KMS-11 (cell line): ENCODE measurements at regions not wholly inside any gene's neighbourhood (a gene's known extent, or its start where the extent isn't known, plus 50 kb on each side); places are given as distances from the start of the nearest gene placed in this dataset.

ENCODE experiments used
- H2AFZ ChIP-seq: fragments of 200-600 bp; sonication (generic); 2 replicates; pipeline ENCODE4 v1.6.1; 2016; ENCODE audit warnings: antibody characterized with exemption, mixed run types, low read depth
- H3K27ac ChIP-seq: fragments of 200-600 bp; sonication (generic); 2 replicates; pipeline ENCODE4 v1.6.1; 2016; ENCODE audit warnings: mild to moderate bottlenecking, mixed run types
- H3K27me3 ChIP-seq: fragments of 200-600 bp; sonication (generic); 2 replicates; pipeline ENCODE4 v1.6.1; 2017; ENCODE audit warnings: mild to moderate bottlenecking, low read depth, mixed run types, moderate library complexity; ENCODE audit not compliant: insufficient read depth
- H3K36me3 ChIP-seq: fragments of 200-600 bp; sonication (generic); 2 replicates; pipeline ENCODE4 v1.6.1; 2017; ENCODE audit warnings: mild to moderate bottlenecking, mixed run types; ENCODE audit not compliant: insufficient read depth
- H3K4me1 ChIP-seq: fragments of 200-600 bp; sonication (generic); 2 replicates; pipeline ENCODE4 v1.6.1; 2016; ENCODE audit warnings: mild to moderate bottlenecking, low read depth, mixed run types; ENCODE audit not compliant: poor library complexity, severe bottlenecking
- H3K4me2 ChIP-seq: fragments of 200-600 bp; sonication (generic); 2 replicates; pipeline ENCODE4 v1.7.0; 2016; ENCODE audit warnings: mild to moderate bottlenecking, mixed run types
- H3K4me3 ChIP-seq: fragments of 200-600 bp; sonication (generic); IDR thresholded peaks from 2 replicates; pipeline ENCODE4 v1.6.1; 2017; ENCODE audit warnings: low read depth, low read length, mixed read lengths; ENCODE audit not compliant: insufficient read depth
- H3K79me2 ChIP-seq: fragments of 200-600 bp; sonication (generic); 2 replicates; pipeline ENCODE4 v1.6.1; 2016; ENCODE audit warnings: low read depth, mixed run types; ENCODE audit not compliant: insufficient read depth
- H3K9ac ChIP-seq: fragments of 200-600 bp; sonication (generic); 2 replicates; pipeline ENCODE4 v1.6.1; 2016; ENCODE audit warnings: mild to moderate bottlenecking, mixed run types
- H4K20me1 ChIP-seq: fragments of 200-600 bp; sonication (generic); 2 replicates; pipeline ENCODE4 v1.6.1; 2016; ENCODE audit warnings: mild to moderate bottlenecking, mixed run types; ENCODE audit not compliant: insufficient read depth
- TF ChIP-seq, protein P1 (sequence below): fragments of 200-600 bp; sonication (generic); conservative IDR thresholded peaks from 2 replicates; pipeline ENCODE4 v1.6.1; 2017; ENCODE audit warnings: low read depth, mild to moderate bottlenecking, antibody characterized with exemption, low read length, moderate library complexity, mixed read lengths

DNA sequence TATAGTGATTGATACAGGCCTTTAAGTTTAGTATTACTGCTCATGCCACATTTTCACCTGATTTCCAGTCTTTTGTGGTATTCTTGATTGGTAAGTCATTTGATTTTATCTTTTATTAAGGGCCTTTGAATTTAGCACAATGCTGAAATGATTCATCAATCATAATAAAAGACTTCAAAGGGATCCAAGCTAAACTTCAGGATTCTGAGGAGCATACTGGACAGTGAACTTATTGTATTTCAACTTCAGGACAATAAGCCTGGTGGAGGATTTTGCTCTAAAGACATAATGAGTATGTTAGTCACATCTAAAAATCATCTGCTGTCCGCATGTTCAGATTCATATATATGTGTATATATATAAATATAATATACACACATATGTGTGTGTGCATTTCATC lies 233.3 kb downstream of the SETD4 start:
- Histone ChIP-seq H3K4me3 (no peak overlapping the region), H3K27me3 (no peaks in the 10 kb centered on the region), H3K4me2 (no peak overlapping the region), H3K27ac (no peak overlapping the region), H3K79me2 (no peaks in the 10 kb centered on the region), H2AFZ (no peak overlapping the region), H3K36me3 (no peaks in the 10 kb centered on the region), H3K9ac (no peak overlapping the region), H4K20me1 (no peaks in the 10 kb centered on the region), H3K4me1 (no peaks in the 10 kb centered on the region)
- TF ChIP-seq, protein P1, sequence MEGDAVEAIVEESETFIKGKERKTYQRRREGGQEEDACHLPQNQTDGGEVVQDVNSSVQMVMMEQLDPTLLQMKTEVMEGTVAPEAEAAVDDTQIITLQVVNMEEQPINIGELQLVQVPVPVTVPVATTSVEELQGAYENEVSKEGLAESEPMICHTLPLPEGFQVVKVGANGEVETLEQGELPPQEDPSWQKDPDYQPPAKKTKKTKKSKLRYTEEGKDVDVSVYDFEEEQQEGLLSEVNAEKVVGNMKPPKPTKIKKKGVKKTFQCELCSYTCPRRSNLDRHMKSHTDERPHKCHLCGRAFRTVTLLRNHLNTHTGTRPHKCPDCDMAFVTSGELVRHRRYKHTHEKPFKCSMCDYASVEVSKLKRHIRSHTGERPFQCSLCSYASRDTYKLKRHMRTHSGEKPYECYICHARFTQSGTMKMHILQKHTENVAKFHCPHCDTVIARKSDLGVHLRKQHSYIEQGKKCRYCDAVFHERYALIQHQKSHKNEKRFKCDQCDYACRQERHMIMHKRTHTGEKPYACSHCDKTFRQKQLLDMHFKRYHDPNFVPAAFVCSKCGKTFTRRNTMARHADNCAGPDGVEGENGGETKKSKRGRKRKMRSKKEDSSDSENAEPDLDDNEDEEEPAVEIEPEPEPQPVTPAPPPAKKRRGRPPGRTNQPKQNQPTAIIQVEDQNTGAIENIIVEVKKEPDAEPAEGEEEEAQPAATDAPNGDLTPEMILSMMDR, result no peak

DNA sequence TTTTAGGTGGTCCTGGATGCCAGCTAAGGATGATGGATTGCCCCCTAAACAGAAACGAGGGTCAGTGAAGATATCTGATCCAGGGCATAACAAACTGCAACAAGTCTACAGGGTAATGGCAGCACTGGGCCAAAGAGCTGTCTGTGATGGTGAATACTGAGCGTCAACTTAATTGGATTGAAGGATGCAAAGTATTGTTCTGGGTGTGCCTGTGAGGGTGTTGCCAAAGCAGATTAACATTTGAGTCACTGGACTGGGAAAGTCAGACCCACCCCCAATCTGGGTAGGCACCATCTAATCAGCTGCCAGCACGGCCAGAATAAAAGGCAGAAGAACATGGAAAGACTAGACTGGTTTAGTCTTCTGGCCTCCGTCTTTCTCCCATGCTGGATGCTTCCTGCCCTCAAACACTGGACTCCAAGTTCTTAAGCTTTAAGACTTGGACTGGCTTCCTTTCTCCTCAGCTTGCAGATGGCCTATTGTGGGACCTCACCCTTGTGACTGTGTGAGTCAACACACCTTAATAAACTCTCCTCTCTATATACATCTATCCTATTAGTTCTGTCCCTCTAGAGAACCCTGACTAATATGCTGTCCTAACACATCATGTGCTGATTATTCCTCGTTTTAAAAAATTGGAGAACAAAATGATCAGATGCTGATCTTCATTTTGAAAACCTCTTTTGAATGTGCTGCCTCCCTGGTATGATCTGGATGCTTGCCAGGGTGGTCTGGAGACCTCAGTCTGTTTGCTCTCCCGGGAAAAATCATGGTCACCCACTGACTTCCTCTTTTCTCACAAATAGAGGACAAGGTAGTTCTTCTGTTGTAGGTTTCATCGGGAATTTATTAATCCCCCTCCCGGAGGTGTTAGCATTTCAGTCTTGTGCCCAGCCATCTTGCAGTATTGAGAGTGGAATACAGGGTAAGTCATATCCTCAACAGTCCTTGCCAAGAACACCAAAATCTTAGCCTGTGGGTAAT lies 234.7 kb downstream of the SETD4 start:
- no peaks in the 10 kb centered on the region for H3K27me3 ChIP-seq
- H3K27ac ChIP-seq, result no peak overlapping the region
- no peaks in the 10 kb centered on the region for H3K79me2 ChIP-seq
- H3K36me3 ChIP-seq, result no peaks in the 10 kb centered on the region
- no peaks in the 10 kb centered on the region for H4K20me1 ChIP-seq
- H3K4me1 ChIP-seq, result no peaks in the 10 kb centered on the region
- no peak overlapping the region for H3K4me2 ChIP-seq
- TF ChIP-seq, protein P1, result no peak
- H3K4me3 ChIP-seq, result no peak overlapping the region
- H3K9ac ChIP-seq, result no peak overlapping the region
- no peak overlapping the region for H2AFZ ChIP-seq

DNA sequence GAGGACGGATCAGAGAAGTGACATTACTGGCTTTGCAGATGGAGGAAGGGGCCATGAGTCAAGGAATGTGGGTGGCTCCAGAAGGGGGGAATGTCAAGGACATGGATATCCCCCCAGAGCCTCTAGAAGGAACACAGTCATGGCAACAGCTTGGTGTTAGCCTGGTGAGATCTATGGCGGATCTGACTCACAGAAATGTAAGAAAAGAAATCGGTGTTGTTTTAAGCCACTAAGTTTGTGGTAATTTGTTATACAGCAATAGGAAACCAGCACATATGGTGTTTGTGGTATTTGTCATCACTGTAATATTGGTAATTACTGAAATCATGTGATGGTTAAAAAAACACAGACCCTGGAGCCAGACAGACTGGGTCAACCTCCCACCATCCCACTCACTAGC lies 236.2 kb downstream of the SETD4 start:
- no peak overlapping the region for H3K9ac ChIP-seq
- H3K4me1 ChIP-seq, result no peaks in the 10 kb centered on the region
- TF ChIP-seq, protein P1, result no peak
- H3K4me2 ChIP-seq, result no peak overlapping the region
- H3K36me3 ChIP-seq, result no peaks in the 10 kb centered on the region
- H3K79me2 ChIP-seq, result no peaks in the 10 kb centered on the region
- no peaks in the 10 kb centered on the region for H3K27me3 ChIP-seq
- no peak overlapping the region for H3K4me3 ChIP-seq
- no peaks in the 10 kb centered on the region for H4K20me1 ChIP-seq
- H2AFZ ChIP-seq, result no peak overlapping the region
- no peak overlapping the region for H3K27ac ChIP-seq

DNA sequence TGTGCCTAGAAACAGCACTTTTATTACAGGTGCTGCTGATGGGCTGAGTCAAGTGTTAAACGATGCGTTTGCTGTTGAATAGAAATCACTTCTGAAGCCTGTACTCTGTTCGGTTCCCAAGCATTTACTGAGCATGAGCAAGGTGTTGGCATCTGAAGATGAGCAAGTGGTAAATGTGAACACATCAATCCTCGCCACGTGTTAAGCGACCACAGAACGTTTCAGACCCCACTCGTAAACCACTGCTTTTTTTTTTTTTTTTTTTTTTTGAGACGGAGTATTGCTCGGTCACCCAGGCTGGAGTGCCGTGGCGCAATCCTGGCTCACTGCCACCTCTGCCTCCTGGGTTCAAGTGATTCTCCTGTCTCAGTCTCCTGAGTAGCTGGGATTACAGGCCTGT lies 241.2 kb downstream of the SETD4 start:
- Histone ChIP-seq H3K27ac (no peak overlapping the region), H4K20me1 (no peaks in the 10 kb centered on the region), H3K9ac (no peak overlapping the region), H2AFZ (no peak overlapping the region), H3K36me3 (no peaks in the 10 kb centered on the region), H3K4me3 (no peak overlapping the region), H3K27me3 (no peaks in the 10 kb centered on the region), H3K4me1 (no peaks in the 10 kb centered on the region), H3K79me2 (no peaks in the 10 kb centered on the region), H3K4me2 (no peak overlapping the region)
- TF ChIP-seq, protein P1, result no peak
